Small intestine (tissue), 7 donors: ENCODE measurements at regions not wholly inside any gene's neighbourhood (a gene's known extent, or its start where the extent isn't known, plus 50 kb on each side); places are given as distances from the start of the nearest gene placed in this dataset.

ENCODE experiments used
- DNase-seq, 2 donors: peaks; one replicate each; pipeline versions ENCODE4 v3.0.0 to v3.0.0-alpha.2; 2013
- FAIRE-seq: peaks from 2 replicates; lab custom pipeline; 2012; peaks lifted over from hg19 to GRCh38; lab: Jason Lieb, UNC
- H3K27ac ChIP-seq, 3 donors: one replicate each; pipeline ENCODE4 v1.5.1; 2013; ENCODE audit warnings: low read length in 2 of 3, mild to moderate bottlenecking in 2 of 3, control low read depth in 1 of 3, inconsistent platforms in 1 of 3, low read depth in 1 of 3, moderate library complexity in 1 of 3
- H3K27me3 ChIP-seq, 3 donors: one replicate each; pipeline ENCODE4 v1.6.1; 2013; ENCODE audit warnings: low read length in 3 of 3, inconsistent platforms in 1 of 3; ENCODE audit not compliant: control insufficient read depth in 3 of 3, insufficient read depth in 3 of 3
- H3K36me3 ChIP-seq, 3 donors: one replicate each; pipeline ENCODE4 v1.6.1; 2013; ENCODE audit warnings: low read length in 3 of 3, inconsistent platforms in 1 of 3, low read depth in 1 of 3, mild to moderate bottlenecking in 1 of 3, moderate library complexity in 1 of 3; ENCODE audit not compliant: control insufficient read depth in 3 of 3, insufficient read depth in 2 of 3
- H3K4me1 ChIP-seq, 3 donors: one replicate each; pipeline ENCODE4 v1.6.1; 2013; ENCODE audit warnings: low read length in 2 of 3, inconsistent platforms in 1 of 3, low read depth in 1 of 3, mild to moderate bottlenecking in 1 of 3, moderate library complexity in 1 of 3; ENCODE audit not compliant: control insufficient read depth in 3 of 3, insufficient read depth in 2 of 3
- H3K4me3 ChIP-seq, 3 donors: one replicate each; pipeline ENCODE4 v1.5.1; 2013; ENCODE audit warnings: low read length in 3 of 3, control low read depth in 1 of 3, inconsistent platforms in 1 of 3, low read depth in 1 of 3, mild to moderate bottlenecking in 1 of 3, moderate library complexity in 1 of 3
- H3K9me3 ChIP-seq, 2 donors: one replicate each; pipeline ENCODE4 v1.6.1; 2013; ENCODE audit warnings: low read depth in 1 of 2, low read length in 1 of 2; ENCODE audit not compliant: control insufficient read depth in 2 of 2, insufficient read depth in 1 of 2
- WGBS, 3 donors: extraction: QIAGEN DNeasy Blood & Tissue Kit; methylation state at CpG; one replicate each; pipeline ENCODE4 v1.1.7; 2013; 5-methylcytosine and 5-hydroxymethylcytosine counted together
- donor health status: healthy with polysubstance abuse.
- donor health status: control.
- donor health status: control.
- donor health status: Bipolar disorder and iron deficiency.
- donor health status: healthy.

GRCh38 chr2:118227698-118228508 lies 139.6 kb downstream of the INSIG2 start:
- Histone ChIP-seq H3K27me3 (peaks cover 0 to 62% (median 25%) of the 10 kb centered on the region in 3 donors), H3K9me3 (peaks cover 0 to 2% of the 10 kb centered on the region in 2 donors), H3K4me3 (no peak overlapping the region), H3K27ac (no peak overlapping the region), H3K4me1 (peaks cover 0 to 2% (median 0%) of the 10 kb centered on the region in 3 donors), H3K36me3 (no peaks in the 10 kb centered on the region)
- no peak for FAIRE-seq
- 63 to 65% (median 64%) methylated on average over 6 of the region's 6 CpGs for WGBS, 3 donors
- no peak for DNase-seq

GRCh38 chr2:118225666-118226065 lies 137.4 kb downstream of the INSIG2 start:
- peaks cover 0 to 2% (median 0%) of the 10 kb centered on the region in 3 donors for H3K4me1 ChIP-seq
- no peak for DNase-seq
- no peak for FAIRE-seq
- H3K36me3 ChIP-seq = no peaks in the 10 kb centered on the region
- H3K27me3 ChIP-seq = peaks cover 3 to 60% (median 29%) of the 10 kb centered on the region in 3 donors
- peaks cover 0 to 2% of the 10 kb centered on the region in 2 donors for H3K9me3 ChIP-seq
- 46 to 54% (median 50%) methylated on average over 9 of the region's 9 CpGs for WGBS, 3 donors
- no peak overlapping the region for H3K27ac ChIP-seq
- no peak overlapping the region for H3K4me3 ChIP-seq

GRCh38 chr2:118224895-118225311 lies 136.6 kb downstream of the INSIG2 start:
- Histone ChIP-seq H3K27ac (no peak overlapping the region), H3K9me3 (peaks cover 0 to 2% of the 10 kb centered on the region in 2 donors), H3K36me3 (no peaks in the 10 kb centered on the region), H3K27me3 (peaks cover 3 to 60% (median 27%) of the 10 kb centered on the region in 3 donors), H3K4me1 (peaks cover 0 to 2% (median 0%) of the 10 kb centered on the region in 3 donors), H3K4me3 (no peak overlapping the region)
- 33 to 45% (median 33%) methylated on average over 14 to 15 of the region's 15 CpGs for WGBS, 3 donors
- FAIRE-seq (no peak), DNase-seq (peak in 1 of 2 donors; percentile 12)

- FAIRE-seq (no peak), DNase-seq (peak; percentile 25 to 48)
- Histone ChIP-seq H3K36me3 (no peaks in the 10 kb centered on the region), H3K27ac (no peak overlapping the region), H3K9me3 (peaks cover 0 to 2% of the 10 kb centered on the region in 2 donors), H3K4me1 (peaks cover 0 to 2% (median 0%) of the 10 kb centered on the region in 3 donors), H3K4me3 (peak overlapping the region; percentile 26 to 46 (median 38)), H3K27me3 (peaks cover 6 to 58% (median 24%) of the 10 kb centered on the region in 3 donors)
- 1 to 3% (median 2%) methylated on average over 66 to 77 of the region's 77 CpGs for WGBS, 3 donors
These were observed 136.0 kb downstream of the INSIG2 start for GRCh38 chr2:118223992-118224894.

GRCh38 chr2:118223511-118223991 lies 135.3 kb downstream of the INSIG2 start:
- 4 to 7% (median 7%) methylated on average over 23 to 25 of the region's 25 CpGs for WGBS, 3 donors
- peak in 1 of 2 donors; percentile 32 for DNase-seq
- no peak for FAIRE-seq
- peaks cover 0 to 2% of the 10 kb centered on the region in 2 donors for H3K9me3 ChIP-seq
- H3K4me3 ChIP-seq = peak overlapping the region in 1 of 3 donors; percentile 26
- H3K27me3 ChIP-seq = peaks cover 6 to 54% (median 24%) of the 10 kb centered on the region in 3 donors
- peaks cover 0 to 2% (median 0%) of the 10 kb centered on the region in 3 donors for H3K4me1 ChIP-seq
- H3K36me3 ChIP-seq = no peaks in the 10 kb centered on the region
- H3K27ac ChIP-seq = no peak overlapping the region

- FAIRE-seq (no peak), DNase-seq (peak in 1 of 2 donors; percentile 6)
- H3K9me3 ChIP-seq = peaks cover 0 to 2% of the 10 kb centered on the region in 2 donors
- H3K27me3 ChIP-seq = peaks cover 6 to 52% (median 24%) of the 10 kb centered on the region in 3 donors
- 8 to 14% (median 13%) methylated on average over 8 of the region's 8 CpGs for WGBS, 3 donors
- no peaks in the 10 kb centered on the region for H3K36me3 ChIP-seq
- no peak overlapping the region for H3K27ac ChIP-seq
- H3K4me1 ChIP-seq = peaks cover 0 to 2% (median 0%) of the 10 kb centered on the region in 3 donors
- no peak overlapping the region for H3K4me3 ChIP-seq
These were observed 134.6 kb downstream of the INSIG2 start for GRCh38 chr2:118222672-118223421.

GRCh38 chr2:118222273-118222594 lies 134.0 kb downstream of the INSIG2 start:
- peaks cover 0 to 2% of the 10 kb centered on the region in 2 donors for H3K9me3 ChIP-seq

More at GRCh38 chr2:118222273-118222594, 134.0 kb downstream of the INSIG2 start:
- no peak for DNase-seq
- no peaks in the 10 kb centered on the region for H3K36me3 ChIP-seq
- peaks cover 6 to 49% (median 24%) of the 10 kb centered on the region in 3 donors for H3K27me3 ChIP-seq
- peaks cover 0 to 2% (median 0%) of the 10 kb centered on the region in 3 donors for H3K4me1 ChIP-seq
- H3K27ac ChIP-seq = no peak overlapping the region
- H3K4me3 ChIP-seq = no peak overlapping the region
- no peak for FAIRE-seq
